PFSK-1 (cell line): ENCODE measurements at regions not wholly inside any gene's neighbourhood (a gene's known extent, or its start where the extent isn't known, plus 50 kb on each side); places are given as distances from the start of the nearest gene placed in this dataset.

ENCODE experiments used
- POLR2AphosphoS5 ChIP-seq: IDR thresholded peaks from 2 replicates; pipeline ENCODE4 v1.6.1; 2012; ENCODE audit warnings: low read depth, mild to moderate bottlenecking, control low read depth, low read length, moderate library complexity
- SIN3A ChIP-seq: IDR thresholded peaks from 2 replicates; pipeline ENCODE4 v1.6.1; 2012; ENCODE audit warnings: mild to moderate bottlenecking, low read length, moderate library complexity, borderline replicate concordance; ENCODE audit not compliant: insufficient read depth
- TAF1 ChIP-seq: IDR thresholded peaks from 2 replicates; pipeline ENCODE4 v1.6.1; 2012; ENCODE audit warnings: low read length, control low read depth, borderline replicate concordance; ENCODE audit not compliant: insufficient read depth

GRCh38 chr7:116317907-116318306 lies 107.6 kb downstream of the TES start:
- TF ChIP-seq TAF1, result no peak
- no peak for TF ChIP-seq POLR2AphosphoS5
- no peak for TF ChIP-seq SIN3A
